Activated T-cell treated with anti-CD3 and anti-CD28 coated beads, Interleukin-2, amount 50 U/mL, for 48 hours (primary cell): ENCODE measurements at regions not wholly inside any gene's neighbourhood (a gene's known extent, or its start where the extent isn't known, plus 50 kb on each side); places are given as distances from the start of the nearest gene placed in this dataset.
"Not testable (repeated sequence)": the region's sequence is repeated elsewhere in the genome, so short reads cannot be mapped to it uniquely, and the experiment has no call there.

Source experiments
- DNase-seq, 2 experiments: peaks; one replicate each; pipeline ENCODE4 v3.0.0-alpha.2; 2020

DNA sequence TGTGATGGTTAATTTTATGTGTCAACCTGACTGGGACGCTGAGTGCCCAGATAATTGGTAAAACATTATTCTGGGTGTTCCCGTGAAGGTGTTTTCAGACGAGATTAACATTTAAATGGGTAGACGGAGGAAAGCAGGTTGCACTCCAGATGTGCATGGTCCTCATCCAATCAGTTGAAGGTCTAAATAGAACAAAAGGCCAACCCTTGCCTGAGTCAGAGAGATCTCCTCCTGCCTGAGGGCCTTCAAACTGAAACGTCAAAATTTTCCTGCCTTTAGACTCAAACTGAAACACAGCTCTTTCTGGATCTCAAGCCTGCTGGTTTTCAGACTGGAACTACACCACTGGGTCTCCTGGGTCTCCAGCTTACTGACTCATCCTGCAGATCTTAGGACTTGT, 73.5 kb downstream of the NPIPA8 start:
- not testable (repeated sequence) for DNase-seq

DNA sequence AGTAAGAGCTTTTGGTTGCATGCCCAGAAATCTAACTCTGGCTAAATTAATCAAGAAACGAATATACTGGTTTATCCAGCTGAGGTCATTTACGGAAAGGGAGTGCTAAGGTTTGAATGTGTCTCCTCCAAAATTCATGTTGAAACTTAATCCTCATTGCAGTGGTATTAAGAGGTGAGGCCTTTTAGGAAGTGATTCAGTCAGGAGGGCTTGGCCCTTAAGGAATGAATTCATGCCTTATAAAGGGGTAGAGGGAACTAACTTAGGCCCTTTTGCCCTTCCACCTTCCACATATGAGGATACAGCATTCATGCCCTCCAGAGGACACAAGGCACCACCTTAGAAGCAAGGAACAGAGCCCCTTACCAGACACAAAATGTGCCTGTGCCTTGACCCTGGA, 74.7 kb downstream of the NPIPA8 start:
- DNase-seq = not testable (repeated sequence)

DNA sequence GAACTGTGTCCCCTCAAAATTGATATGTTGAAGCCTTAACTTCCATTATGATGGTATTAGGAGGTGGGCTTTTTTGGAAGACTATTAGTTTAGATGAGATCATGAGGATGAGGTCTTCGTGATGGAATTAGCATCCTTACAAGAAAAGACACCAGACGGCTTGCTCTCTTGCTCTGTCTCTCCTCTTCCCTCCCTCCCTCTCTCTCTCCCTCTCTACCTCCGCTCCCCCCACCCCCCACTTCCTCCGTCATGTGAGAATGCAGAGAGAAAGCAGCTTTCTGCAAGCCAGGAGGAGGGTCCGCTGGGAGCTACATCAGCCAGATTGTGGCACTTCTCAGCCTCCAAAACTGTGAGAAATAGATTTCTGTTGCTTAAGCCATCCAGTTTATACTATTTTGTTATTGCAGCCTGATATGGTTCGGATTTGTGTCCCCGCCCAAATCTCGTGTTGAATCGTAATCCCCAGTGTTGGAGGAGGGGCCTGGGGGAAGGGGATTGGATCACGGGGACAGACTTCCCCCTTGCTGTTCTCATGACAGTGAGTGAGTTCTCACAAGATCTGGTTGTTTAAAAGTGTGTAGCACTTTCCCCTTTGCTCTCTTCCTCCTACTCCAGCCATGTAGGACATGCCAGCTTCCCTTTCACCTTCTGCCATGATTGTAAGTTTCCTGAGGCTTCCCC, 76.9 kb downstream of the NPIPA8 start:
- not testable (repeated sequence) for DNase-seq

DNA sequence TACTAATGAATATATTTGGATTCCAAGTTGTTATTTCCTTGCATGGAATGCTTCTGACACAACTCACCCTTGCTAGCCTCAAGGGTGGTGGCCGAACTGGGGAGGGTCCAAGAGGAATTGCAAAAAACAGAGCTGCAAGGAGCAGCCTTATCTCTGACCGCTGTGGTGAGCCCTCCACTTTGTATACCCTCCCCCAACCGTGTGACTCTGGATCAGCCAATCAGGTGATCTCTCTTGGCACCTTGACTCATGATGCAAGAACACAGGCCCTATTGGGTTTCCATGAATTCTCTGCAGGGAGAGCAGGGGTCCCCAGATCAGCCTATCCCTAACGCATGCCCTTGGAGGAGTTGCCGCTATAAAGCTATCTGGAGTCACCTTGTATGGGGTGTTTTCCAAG, 83.6 kb downstream of the NPIPA8 start:
- not testable (repeated sequence) for DNase-seq

DNA sequence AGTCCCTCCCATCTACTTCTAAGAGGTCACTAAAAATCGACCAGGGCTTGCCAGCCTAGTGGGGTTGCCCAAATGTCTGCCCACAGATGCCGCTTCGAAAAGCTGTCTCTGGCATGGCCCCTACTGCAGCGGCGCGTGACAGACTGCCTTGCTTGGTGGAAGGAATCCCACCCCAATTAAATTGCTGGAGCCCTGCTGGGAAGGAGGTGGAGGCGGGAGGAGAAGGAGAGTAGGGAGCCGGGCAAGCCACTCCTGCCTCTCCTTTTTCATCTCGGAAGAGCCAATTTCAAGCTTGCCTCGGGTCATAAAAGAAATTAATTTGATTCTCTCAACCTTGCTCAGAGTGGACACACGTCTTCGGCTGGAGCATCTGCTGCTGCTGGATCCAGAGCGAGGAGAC, 106.0 kb downstream of the NPIPA8 start:
- not testable (repeated sequence) for DNase-seq

DNA sequence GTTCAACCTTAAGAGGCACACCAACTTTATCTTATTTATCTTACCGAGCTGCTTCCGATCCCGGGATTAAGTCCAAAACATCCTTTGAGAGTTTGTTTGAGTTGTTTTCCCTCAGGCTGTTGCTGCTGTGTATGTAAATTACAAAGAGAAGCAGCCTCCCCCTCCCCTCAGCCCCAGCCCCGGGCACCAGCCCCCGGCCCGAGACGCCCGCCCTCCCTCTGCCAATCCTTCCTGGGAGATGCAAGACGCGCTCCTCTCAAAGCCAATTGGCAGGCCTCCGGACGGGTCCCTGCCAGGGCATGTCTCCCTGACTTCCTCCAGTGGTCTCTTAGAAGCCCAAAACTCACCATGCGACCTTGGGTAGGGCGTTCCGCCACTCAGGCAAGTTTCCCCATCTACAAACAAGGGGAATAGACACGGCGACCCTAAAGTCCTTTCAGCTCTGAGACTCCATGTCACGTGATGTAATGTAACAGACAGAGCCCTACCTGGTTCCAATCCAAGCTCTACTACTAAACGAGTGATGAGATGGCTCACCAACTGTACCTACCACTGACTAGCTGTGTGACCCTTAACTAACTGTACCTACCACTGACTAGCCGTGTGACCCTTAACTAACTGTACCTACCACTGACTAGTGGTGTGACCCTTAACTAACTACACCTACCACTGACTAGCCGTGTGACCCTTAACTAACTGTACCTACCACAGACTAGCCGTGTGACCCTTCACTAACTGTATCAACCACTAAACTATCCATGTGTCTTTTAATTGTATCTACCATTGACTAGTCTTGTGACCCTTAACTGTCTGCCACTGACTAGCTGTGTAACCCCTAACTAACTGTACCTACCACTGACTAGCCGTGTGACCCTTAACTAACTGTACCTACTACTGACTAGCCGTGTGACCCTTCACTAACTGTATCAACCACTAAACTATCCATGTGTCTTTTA, 114.2 kb downstream of the NPIPA8 start:
- not testable (repeated sequence) for DNase-seq

DNA sequence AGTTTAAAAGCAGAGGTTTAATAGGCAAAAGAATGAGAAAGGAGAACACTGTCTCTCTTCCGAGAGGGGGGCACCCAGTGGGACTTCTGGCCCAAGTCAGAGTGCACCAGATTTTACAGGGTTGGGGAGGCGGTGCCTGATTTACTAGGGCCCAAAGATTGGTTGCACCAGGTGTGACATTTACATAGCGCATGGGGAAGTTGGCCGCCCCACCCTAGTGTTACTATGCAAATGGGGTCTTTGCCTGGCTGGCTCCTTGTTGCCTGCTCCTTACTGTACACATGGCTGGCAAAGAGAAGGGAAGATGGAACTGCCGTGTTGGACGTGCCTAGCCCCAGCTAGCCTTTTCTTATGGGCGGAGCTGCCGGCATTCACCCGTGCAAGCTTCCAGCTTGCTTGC, 118.8 kb downstream of the NPIPA8 start:
- not testable (repeated sequence) for DNase-seq

DNA sequence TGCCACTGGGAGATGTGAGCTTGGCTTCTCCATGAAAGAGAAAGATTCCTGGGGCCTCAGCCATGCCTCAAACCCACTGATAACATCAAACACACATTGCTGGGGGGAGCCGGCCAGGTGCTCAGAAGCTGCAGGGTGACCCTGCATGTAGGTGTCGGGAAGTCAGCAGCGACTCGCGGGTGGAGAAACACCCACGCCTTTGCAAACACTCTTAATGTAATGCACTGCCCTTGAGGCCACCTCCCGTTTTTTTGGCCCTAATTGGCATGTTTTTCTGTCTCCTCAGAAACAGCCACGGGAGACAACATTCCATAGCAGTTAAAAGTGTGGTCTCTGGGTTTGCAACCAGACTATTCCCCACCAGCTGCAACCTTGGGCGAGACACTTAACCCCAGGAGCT, 119.7 kb downstream of the NPIPA8 start:
- not testable (repeated sequence) for DNase-seq

DNA sequence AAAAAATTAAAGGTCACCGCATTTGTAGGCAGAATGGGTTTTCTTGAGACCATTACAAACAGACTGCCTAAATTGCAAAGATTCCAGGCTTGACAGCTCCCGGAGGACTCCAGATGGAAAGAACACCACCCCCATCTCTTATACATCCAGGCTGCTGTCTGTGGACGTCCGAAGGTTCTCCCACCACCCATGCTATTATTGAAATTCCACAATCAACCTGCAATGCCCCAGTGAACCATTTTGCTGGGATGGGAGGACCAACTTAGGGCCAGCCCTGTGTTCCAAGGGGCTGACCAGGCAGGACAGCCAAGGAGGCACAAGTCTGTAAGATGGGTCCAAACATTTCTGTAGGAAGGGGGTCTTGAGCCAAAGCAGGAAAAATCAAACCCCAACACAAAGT, 122.7 kb downstream of the NPIPA8 start:
- DNase-seq = not testable (repeated sequence)

DNA sequence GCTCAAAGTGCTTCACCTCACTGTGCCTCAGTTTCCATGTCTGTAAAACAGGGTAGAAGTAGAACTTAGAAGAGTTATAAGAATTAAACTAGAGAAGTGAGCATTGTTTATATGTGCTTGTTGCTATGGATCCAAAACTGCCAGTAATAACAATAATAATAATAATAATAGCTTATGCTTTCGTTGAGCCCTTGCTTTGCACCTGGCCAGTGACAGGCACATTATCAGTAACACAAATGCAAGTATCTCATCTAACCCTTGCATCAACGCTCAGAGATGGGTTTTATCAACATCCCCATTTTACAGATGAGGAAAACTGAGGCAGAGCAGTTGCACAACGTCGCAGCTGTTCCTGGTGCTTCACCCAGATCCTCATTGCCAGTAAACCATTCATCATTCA, 125.0 kb downstream of the NPIPA8 start:
- not testable (repeated sequence) for DNase-seq

DNA sequence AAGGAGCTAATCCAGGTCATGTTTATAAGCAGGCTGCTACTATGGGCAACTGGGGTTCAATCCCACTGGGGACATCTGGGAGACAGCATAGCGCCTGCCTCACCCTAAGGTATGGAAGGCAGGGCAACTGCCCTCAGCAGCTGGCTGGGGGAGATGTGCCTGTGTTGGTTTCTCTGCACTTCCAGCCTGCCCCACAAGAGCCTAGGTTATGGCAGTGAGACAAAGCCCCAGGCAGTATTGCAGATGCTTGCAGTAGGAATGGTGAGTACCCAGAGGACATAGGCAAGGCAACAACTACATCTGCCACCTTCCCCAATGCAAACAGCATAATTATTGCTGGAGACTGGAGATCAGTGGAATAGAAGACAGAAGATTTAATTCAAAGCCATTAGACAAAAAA, 131.8 kb downstream of the NPIPA8 start:
- DNase-seq = not testable (repeated sequence)

DNA sequence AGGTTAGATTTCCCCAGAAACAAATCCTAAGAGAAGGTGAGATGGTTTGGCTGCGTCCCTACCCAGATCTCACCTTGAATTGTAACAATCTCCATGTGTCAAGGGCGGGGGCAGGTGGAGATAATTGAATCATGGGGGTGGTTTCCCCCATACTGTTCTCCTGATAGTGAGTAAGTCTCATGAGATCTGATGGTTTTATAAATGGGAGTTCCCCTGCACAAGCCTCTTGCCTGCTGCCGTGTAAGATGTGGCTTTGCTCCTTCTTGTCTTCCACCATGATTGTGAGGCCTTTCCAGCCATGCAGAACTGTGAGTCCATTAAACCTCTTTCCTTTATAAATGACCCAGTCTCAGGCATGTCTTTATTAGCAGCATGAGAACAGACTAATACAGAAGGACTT, 132.2 kb downstream of the NPIPA8 start:
- not testable (repeated sequence) for DNase-seq

DNA sequence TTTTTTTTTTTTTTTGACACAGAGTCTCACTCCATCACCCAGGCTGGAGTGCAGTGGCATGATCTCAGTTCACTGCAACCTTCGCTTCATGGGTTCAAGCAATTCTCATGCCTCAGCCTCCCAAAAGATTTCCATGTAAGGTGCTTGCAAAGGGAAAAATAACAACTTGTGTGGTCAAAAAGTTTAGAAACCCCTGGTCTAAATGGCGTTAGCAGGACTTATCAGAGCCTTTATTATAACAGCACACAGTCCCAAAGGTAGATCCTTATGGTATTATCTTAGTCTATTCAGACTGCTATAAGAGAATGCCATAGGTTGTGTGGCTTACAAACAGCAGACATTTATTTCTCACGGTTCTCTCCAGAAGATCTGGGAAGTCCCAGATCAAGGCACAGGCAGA, 135.0 kb downstream of the NPIPA8 start:
- not testable (repeated sequence) for DNase-seq

DNA sequence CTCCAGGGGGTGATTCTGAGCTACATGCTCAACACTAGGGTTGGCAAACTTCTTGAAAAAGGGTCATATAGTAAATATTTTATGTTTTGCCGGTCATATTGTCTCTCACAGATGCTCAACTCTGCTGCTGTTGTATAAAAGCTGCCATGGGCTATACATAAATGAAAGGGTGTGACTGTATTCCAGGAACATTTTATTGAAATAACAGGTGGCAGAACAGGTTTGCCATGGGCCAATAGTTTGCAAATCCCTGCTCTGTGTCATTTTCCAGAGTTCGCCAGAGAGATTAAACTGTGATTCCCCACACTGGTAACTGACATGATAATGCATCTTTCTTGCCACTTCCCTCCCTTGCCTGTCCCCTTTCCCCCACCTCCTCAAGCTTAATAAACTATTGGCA, 144.1 kb downstream of the NPIPA8 start:
- not testable (repeated sequence) for DNase-seq

DNA sequence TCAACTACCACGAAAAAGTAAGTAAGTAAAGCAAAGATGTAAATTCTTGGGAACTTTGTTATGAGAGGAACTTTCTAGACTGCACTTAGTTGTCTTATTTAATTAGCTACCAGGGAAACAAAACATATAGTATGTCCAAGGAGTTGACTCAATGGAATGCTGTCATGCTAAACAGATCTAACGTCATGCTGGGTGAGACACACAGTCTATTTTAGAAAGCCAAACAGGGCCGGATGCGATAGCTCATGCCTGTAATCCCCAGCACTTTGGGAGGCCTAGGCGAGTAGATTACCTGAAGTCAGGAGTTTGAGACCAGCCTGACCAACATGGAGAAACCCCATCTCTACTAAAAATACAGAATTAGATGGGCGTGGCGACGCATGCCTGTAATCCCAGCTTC, 146.4 kb downstream of the NPIPA8 start:
- not testable (repeated sequence) for DNase-seq

DNA sequence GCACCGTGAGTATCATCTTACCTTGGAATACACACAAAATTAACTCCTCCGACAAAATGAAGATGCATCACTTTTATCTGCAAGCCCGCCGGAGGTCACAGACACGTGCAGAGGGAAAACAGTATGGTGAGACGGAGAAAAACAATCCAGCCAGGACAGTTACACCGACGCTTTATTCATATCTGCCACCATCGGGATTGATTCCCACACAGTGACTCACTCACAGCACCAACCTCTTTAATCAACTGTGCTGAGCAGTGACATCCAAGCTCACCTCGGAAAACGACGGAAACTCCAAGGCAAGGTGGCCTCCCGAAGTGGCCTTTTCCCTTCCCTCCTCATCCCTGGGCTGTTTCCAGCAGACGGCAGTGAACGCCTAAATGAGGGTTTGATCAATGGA, 151.8 kb downstream of the NPIPA8 start:
- not testable (repeated sequence) for DNase-seq

DNA sequence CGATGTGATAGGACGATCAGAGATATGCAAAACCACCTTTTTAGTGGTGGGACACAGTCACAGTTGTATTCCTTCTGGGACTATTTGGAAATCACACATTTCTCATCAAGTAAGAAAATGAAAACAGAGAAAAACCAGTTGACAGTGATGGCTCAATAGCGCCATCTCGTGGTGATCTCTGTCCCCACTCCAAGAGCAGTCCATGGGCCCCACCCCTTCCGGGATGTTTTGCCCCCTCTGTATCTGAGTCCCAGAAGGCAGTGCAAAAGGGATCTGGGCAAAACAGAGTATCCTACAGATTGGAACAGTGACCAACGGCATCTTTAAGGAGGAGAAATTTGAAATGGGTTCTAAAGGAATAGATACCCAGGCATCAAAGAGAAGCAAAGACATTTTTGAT, 155.5 kb downstream of the NPIPA8 start:
- DNase-seq = not testable (repeated sequence)

DNA sequence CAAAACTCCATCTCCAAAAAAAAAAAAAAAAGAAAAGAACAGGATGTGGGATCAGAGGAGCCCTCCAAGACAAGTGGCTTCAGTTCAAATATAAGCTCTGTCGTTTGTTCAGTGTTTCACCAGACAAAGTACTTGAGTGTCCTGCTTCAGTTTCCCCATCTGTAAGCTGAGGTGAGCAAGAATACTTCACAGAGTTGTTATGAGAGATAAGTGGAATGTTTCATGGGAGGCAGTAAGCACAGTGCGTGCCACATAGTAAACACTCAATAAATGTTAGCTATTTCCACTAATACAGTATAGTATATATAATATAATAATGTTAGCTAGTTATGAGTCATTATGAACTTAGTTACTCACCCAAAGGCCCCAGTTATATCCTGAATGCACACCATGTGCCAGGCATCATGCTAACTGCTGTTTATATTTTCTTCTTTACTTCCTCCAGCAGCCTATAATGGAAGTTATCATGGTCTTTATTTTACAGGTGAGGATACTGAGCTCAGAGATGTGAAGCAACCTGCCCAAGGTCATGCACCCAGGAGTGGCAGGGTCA, 162.5 kb downstream of the NPIPA8 start:
- not testable (repeated sequence) for DNase-seq

DNA sequence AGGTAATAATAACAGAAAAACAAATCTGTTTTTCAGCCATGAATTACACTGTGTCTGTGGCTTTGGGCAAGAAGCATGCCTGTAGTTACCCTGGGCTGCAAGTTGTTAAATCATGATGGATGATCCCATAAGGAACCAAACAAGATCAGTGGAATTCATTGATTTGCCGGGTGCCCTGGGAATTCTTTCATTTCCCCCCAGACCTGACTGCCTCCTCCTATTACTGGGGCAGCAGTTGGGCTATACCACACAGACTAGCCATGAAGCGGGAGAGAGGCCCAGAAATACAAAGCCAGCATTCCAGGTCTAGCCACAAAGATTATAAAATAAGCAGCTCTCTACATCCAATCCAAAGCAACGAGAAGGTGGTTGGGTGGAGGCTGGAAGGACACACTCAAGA, 174.2 kb downstream of the NPIPA8 start:
- DNase-seq = not testable (repeated sequence)

DNA sequence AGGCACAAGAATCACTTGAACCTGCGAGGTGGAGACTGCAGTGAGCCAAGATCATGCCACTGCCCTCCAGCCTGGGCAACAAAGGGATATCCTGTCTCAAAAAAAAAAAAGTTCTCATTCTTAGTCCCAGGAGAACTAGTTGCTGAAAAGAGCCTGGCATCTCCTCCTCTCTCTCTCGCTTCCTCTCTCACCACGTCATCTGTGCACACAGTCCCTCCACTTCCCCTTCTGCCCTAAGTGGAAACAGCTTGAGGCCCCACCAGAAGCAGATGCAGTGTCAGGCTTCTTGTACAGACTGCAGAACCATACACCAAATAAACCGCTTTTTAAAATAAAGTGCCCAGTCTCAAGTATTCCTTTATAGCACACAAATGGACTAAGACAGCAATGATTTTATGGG, 175.3 kb downstream of the NPIPA8 start:
- DNase-seq = not testable (repeated sequence)

DNA sequence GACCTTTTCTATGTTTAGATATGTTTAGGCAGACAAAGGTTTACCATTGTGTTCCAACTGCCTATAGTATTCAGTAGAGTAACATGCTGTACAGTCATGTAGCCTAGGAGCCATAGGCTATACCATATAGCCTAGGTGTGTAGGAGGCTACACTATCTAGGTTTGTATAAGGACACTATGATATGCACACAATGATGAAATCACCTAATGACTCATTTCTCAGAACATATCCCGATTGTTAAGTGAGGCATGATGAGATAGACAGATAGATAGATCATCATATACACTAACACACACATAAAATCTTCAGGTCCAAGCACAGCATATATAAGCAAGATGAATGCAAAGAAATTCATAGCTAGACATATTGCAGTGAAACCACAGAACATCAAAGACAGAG, 177.4 kb downstream of the NPIPA8 start:
- not testable (repeated sequence) for DNase-seq

DNA sequence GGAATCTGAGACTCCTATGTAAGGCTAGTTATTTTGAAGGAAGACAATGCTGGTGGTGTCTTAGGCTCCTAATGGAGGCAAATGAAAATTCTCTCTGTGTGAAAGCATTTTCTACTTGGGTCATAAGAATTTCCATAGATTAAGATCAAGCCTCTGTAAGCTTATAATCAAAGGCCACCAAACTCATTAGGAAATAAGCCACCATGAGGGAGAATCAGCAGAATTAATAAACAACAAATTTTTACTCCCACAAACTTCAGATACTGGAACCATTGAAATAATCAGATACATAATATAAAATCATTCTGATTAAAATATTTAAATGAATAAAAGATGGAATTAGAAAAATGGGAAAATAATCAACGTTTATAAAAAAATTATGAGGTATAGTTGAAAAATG, 178.7 kb downstream of the NPIPA8 start:
- not testable (repeated sequence) for DNase-seq

DNA sequence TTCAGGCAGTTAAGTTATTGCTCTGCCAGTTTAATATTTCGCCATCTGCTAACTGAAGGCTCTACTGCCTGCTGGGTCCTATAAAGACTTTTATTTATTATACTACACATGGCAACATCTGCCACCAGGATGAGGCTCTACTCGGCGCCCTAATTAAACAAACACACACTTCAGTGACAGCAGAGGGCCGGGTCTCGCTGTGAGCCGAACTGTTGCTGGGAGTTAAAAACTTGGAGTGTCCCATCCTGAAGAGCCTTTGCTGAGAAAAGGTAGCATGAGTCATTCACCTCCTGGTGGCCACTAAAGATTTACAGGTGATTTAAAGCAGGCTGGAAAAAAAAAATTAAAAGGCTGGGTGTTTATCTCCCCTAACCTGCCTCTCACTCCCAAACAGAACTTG, 183.7 kb downstream of the NPIPA8 start:
- DNase-seq = not testable (repeated sequence)

DNA sequence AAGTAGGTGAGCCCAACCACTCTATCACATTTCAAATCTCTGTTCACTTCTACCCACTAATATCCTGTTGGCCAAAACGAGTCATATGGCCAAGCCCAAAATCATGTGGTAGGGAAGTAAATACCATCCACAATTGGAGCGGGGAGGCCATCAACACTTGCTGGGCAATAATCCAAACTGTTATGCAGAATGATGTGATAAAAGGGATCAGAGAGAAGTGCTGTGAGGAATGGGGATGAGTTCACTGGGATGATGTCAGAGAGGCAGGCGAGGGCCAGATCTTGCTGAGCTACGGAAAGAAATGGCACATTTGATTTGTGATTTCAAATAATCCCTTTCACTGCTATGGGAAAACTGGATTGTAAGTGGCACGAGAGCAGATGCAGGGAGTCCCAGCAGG, 188.4 kb downstream of the NPIPA8 start:
- DNase-seq = not testable (repeated sequence)
